B cell (primary cell): ENCODE measurements at regions not wholly inside any gene's neighbourhood (a gene's known extent, or its start where the extent isn't known, plus 50 kb on each side); places are given as distances from the start of the nearest gene placed in this dataset.

Experiments
- ATAC-seq: fragments of 200-7000 bp; cut with Tn5 transposase; one replicate; pipeline ENCODE4 v1.10.0; 2021; ENCODE audit warnings: low read depth, mild to moderate bottlenecking, moderate number of reproducible peaks, moderate library complexity
- CTCF ChIA-PET: fragments of 350-600 bp; sonication (Branson Sonifier 250); formaldehyde crosslinking; loops from one replicate; lab custom pipeline; 2021; ENCODE audit warnings: antibody characterized with exemption, inconsistent platforms; lab: Charles Lee
- POLR2A ChIA-PET: fragments of 350-600 bp; sonication (Branson Sonifier 250); formaldehyde crosslinking; loops from one replicate; lab custom pipeline; 2021; ENCODE audit warnings: antibody characterized with exemption; lab: Charles Lee
- DNase-seq: peaks from one replicate; pipeline ENCODE4 v3.0.0; 2013
- H2AFZ ChIP-seq: 2 replicates; pipeline ENCODE4 v1.6.1; 2012; ENCODE audit warnings: mild to moderate bottlenecking, low read depth, low read length; ENCODE audit not compliant: insufficient read depth, poor library complexity, severe bottlenecking
- H3K27ac ChIP-seq, 2 donors: 1 replicate in 1 of 2; 2 replicates in 1 of 2; pipeline ENCODE4 v1.5.1; 2012 to 2013; ENCODE audit warnings: low read length in 2 of 2, mild to moderate bottlenecking in 2 of 2, moderate library complexity in 1 of 2
- H3K27me3 ChIP-seq, 4 experiments: fragments of 200-600 bp in 1 of 4; sonication (generic) in 1 of 4; replicated peaks in 1 of 4; 1 replicate in 2 of 4; 2 replicates in 2 of 4; pipeline versions ENCODE4 v1.6.1 to v1.7.0; 2013 to 2016; ENCODE audit warnings: low read length in 3 of 4, mild to moderate bottlenecking in 2 of 4, mixed read lengths in 1 of 4, moderate library complexity in 1 of 4; ENCODE audit not compliant: insufficient read depth in 4 of 4, control insufficient read depth in 3 of 4; ENCODE audit errors: control extremely low read depth in 1 of 4
- H3K36me3 ChIP-seq, 2 experiments: replicated peaks in 1 of 2; 1 replicate in 1 of 2; 2 replicates in 1 of 2; pipeline versions ENCODE4 v1.6.1 to v1.7.1; 2013; ENCODE audit warnings: low read length in 1 of 2; ENCODE audit not compliant: insufficient read depth in 2 of 2, control insufficient read depth in 1 of 2; ENCODE audit errors: control extremely low read depth in 1 of 2, extremely low read depth in 1 of 2
- H3K4me1 ChIP-seq, 2 donors: fragments of 200-600 bp in 1 of 2; sonication (generic) in 1 of 2; 1 replicate in 1 of 2; 2 replicates in 1 of 2; pipeline versions ENCODE4 v1.5.1 to v1.6.1; 2013 to 2017; ENCODE audit warnings: low read length in 2 of 2; ENCODE audit not compliant: control insufficient read depth in 2 of 2, insufficient read depth in 2 of 2
- H3K4me2 ChIP-seq: replicated peaks from 2 replicates; pipeline ENCODE3; 2012; ENCODE audit warnings: mild to moderate bottlenecking, low read depth, low read length; ENCODE audit not compliant: poor library complexity, severe bottlenecking
- H3K4me3 ChIP-seq, 5 experiments: fragments of 200-600 bp in 1 of 5; sonication (generic) in 1 of 5; 1 replicate in 3 of 5; 2 replicates in 2 of 5; pipeline versions ENCODE4 v1.5.1 to v1.7.0; 2011 to 2016; ENCODE audit warnings: low read length in 4 of 5, mild to moderate bottlenecking in 4 of 5, low read depth in 2 of 5, control low read depth in 1 of 5, moderate library complexity in 1 of 5; ENCODE audit not compliant: insufficient read depth in 1 of 5; ENCODE audit errors: control extremely low read depth in 1 of 5, extremely low read depth in 1 of 5
- H3K79me2 ChIP-seq: fragments of 200-600 bp; sonication (generic); one replicate; pipeline ENCODE4 v1.6.0; 2016; ENCODE audit warnings: low read length; ENCODE audit not compliant: control insufficient read depth, insufficient read depth
- H3K9ac ChIP-seq: fragments of 200-600 bp; sonication (generic); 2 replicates; pipeline ENCODE4 v1.6.1; 2017; ENCODE audit warnings: mild to moderate bottlenecking, low read length, moderate library complexity
- H3K9me3 ChIP-seq, 3 donors: one replicate each; pipeline versions ENCODE4 v1.6.1 to v1.7.1; 2013; ENCODE audit warnings: low read length in 2 of 3; ENCODE audit not compliant: control insufficient read depth in 2 of 3, insufficient read depth in 1 of 3; ENCODE audit errors: control extremely low read depth in 1 of 3
- H4K20me1 ChIP-seq: 2 replicates; pipeline ENCODE4 v1.6.0; 2012; ENCODE audit warnings: mild to moderate bottlenecking, low read length; ENCODE audit not compliant: insufficient read depth, control insufficient read depth, poor library complexity, severe bottlenecking
- H3K27ac Mint-ChIP-seq: one replicate; pipeline ENCODE4 v1.8.0; 2021; ENCODE audit warnings: mixed read lengths
- H3K27me3 Mint-ChIP-seq: one replicate; pipeline ENCODE4 v1.8.0; 2021; ENCODE audit warnings: mixed read lengths
- H3K4me1 Mint-ChIP-seq: one replicate; pipeline ENCODE4 v1.8.0; 2021; ENCODE audit warnings: mixed read lengths
- H3K4me3 Mint-ChIP-seq: one replicate; pipeline ENCODE4 v1.8.0; 2021; ENCODE audit warnings: mixed read lengths
- H3K9me3 Mint-ChIP-seq: one replicate; pipeline ENCODE4 v1.8.0; 2022; ENCODE audit warnings: mixed read lengths; ENCODE audit not compliant: insufficient read depth
- CTCF ChIP-seq: fragments of 200-600 bp; IDR thresholded peaks from one replicate; pipeline ENCODE4 v1.8.0; 2022; ENCODE audit warnings: antibody characterized with exemption, mild to moderate bottlenecking
- EZH2 ChIP-seq: IDR thresholded peaks from 2 replicates; pipeline ENCODE4 v1.6.1; 2012; ENCODE audit warnings: borderline replicate concordance, low read depth, mild to moderate bottlenecking, moderate library complexity, low read length; ENCODE audit not compliant: insufficient read depth, poor library complexity, severe bottlenecking
- WGBS: methylation state at CpG from one replicate; pipeline ENCODE4 v1.1.5; 2013; ENCODE audit warnings: missing lambda C conversion rate; ENCODE audit not compliant: insufficient coverage; 5-methylcytosine and 5-hydroxymethylcytosine counted together
- intact Hi-C: fragments of 100-400 bp; cut with micrococcal nuclease; formaldehyde crosslinking; loops from one replicate; pipeline ENCODE4 v1.10.0; 2022

DNA sequence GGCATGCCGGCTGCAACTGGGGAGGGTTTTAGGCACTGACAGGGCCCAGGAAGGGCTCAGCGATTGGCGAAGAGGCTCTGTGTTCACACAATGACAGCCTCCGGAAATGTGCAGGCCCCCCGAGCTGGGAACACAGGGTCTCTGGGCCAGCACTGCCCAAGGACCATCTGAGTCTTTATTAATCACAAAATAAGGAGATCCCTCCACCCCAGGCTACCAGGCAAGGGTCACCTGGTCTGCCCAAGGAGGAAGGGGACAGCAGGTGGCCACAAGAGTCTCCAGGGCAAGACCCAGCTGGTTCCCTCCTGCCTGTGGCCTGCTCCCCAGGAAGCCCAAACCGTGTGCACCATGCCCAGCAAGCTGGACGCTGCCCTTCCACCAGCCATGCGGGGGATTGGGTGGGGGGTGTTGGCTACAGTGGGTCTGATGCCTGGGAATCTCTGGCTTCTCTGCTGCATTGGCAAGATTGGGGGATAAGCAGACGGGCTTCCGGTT lies 52.1 kb upstream of the TNRC6C start:
- Histone ChIP-seq H3K9ac (no peak overlapping the region), H2AFZ (no peak overlapping the region), H3K79me2 (no peaks in the 10 kb centered on the region), H3K36me3 (no peaks in the 10 kb centered on the region), H3K27ac (no peak overlapping the region), H3K4me3 (no peak overlapping the region), H3K4me2 (no peak overlapping the region), H3K27me3 (peaks cover 0 to 54% (median 2%) of the 10 kb centered on the region in 4 experiments), H4K20me1 (no peaks in the 10 kb centered on the region), H3K4me1 (no peaks in the 10 kb centered on the region), H3K9me3 (peaks cover 0 to 10% (median 0%) of the 10 kb centered on the region in 3 donors)
- intact Hi-C loops: no loop called here
- TF ChIP-seq EZH2 (no peak), CTCF (no peak)
- ATAC-seq (no peak), DNase-seq (no peak)
- 88% methylated on average over 10 of the region's 10 CpGs for WGBS
- no peak overlapping the region for H3K4me3 Mint-ChIP-seq
- peaks cover under 1% of the 10 kb centered on the region for H3K4me1 Mint-ChIP-seq
- ChIA-PET CTCF (interaction anchor here (0.6 kb wide), 1 partner anchor 58 kb away, joined by 4 read pairs; no protein-coding TSS in a partner anchor), POLR2A (interaction anchor here (0.7 kb wide), 1 partner anchor 96 kb away, joined by 7 read pairs; no protein-coding TSS in a partner anchor)
- no peaks in the 10 kb centered on the region for H3K9me3 Mint-ChIP-seq
- H3K27me3 Mint-ChIP-seq: peaks cover 62% of the 10 kb centered on the region
- no peak overlapping the region for H3K27ac Mint-ChIP-seq

DNA sequence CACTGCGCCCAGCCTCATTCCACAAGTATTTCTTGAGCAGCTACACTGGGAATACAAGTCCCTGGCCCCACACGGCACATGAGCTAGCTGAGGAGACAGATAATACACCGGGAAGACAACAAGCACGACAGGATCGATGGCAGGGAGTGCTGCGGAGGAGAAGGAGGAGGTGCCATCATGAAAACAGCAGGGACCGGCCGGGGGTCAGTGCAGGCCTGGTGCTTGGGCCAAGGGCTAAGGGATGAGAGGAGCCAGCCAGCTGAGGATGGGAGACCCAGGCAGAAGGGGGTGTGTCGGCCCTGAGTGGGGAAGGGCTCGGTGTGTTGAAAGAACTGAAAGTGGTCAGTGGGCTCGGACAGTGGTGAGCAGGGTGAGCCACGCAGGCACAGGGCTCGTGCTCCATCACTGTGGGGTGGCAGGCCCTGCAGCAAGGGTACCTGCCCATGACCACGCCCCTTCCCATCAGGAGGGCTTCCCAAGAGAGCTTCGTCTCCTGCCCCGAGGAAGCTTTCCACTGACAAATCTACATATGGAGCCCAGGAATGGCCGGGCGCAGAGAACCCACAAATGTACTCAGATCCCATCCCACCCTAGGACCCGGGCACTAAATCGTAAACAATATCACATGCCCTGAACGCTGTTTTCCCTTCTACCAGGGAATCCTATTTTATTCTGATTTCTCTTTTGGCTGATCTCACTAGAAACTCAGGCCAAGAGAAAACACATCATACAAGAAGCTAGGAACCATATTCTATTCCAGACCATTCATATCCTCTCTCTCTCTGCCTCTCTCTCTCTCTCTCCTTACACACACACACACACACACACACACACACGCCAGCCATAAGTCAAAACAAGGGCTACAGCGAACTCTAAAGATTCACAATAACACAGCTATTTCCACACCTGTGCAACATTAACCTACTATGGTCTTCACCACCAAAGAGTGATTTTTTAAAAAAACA lies 50.7 kb upstream of the TNRC6C start:
- Mint-ChIP-seq H3K9me3 (no peaks in the 10 kb centered on the region), H3K4me3 (no peak overlapping the region), H3K27ac (no peak overlapping the region), H3K4me1 (peaks cover 2% of the 10 kb centered on the region), H3K27me3 (peaks cover 64% of the 10 kb centered on the region)
- Histone ChIP-seq H3K9ac (no peak overlapping the region), H3K4me2 (no peak overlapping the region), H3K27me3 (peaks cover 0 to 45% (median 2%) of the 10 kb centered on the region in 4 experiments), H3K27ac (no peak overlapping the region), H2AFZ (no peak overlapping the region), H3K36me3 (no peaks in the 10 kb centered on the region), H3K79me2 (no peaks in the 10 kb centered on the region), H4K20me1 (no peaks in the 10 kb centered on the region), H3K4me3 (no peak overlapping the region), H3K4me1 (no peaks in the 10 kb centered on the region), H3K9me3 (peaks cover 0 to 10% (median 0%) of the 10 kb centered on the region in 3 donors)
- no peak for DNase-seq
- intact Hi-C loops: no loop called here
- CTCF ChIA-PET: no interaction called here
- POLR2A ChIA-PET: no interaction called here
- ATAC-seq: no peak
- TF ChIP-seq CTCF: no peak
- no peak for TF ChIP-seq EZH2
- 93% methylated on average over 23 of the region's 23 CpGs for WGBS
